K562 (cell line): ENCODE measurements at regions not wholly inside any gene's neighbourhood (a gene's known extent, or its start where the extent isn't known, plus 50 kb on each side); places are given as distances from the start of the nearest gene placed in this dataset.
A peak's percentile ranks its signal among the peaks of the same experiment; 100 is the strongest.

ENCODE experiments used
- ATAC-seq: fragments of 200-7000 bp; cut with Tn5 transposase; 3 replicates; pipeline ENCODE4 v1.9.1; 2020; ENCODE audit warnings: moderate library complexity
- BruUV-seq: library from RNA; stranded (reverse); fragments of 400-500 nt; replicated peaks from 2 replicates; lab custom pipeline; 2021; lab: Mats Ljungman, UMichigan
- CTCF ChIA-PET: fragments of 300-600 bp; formaldehyde crosslinking; extraction: SDS; loops from one replicate; lab custom pipeline; 2021; ENCODE audit warnings: low intra/inter-chr PET ratio; lab: Yijun Ruan, JAX
- POLR2A ChIA-PET: fragments of 300-600, 350-650 bp; sonication (Branson Sonifier 250); formaldehyde crosslinking; extraction: SDS; loops from one replicate; lab custom pipeline; 2021; ENCODE audit warnings: antibody characterized with exemption, inconsistent platforms; lab: Yijun Ruan, JAX
- DNase-seq, 4 experiments: peaks; one replicate each; pipeline versions ENCODE4 v3.0.0 to v3.0.0-alpha.2; 2011 to 2018; ENCODE audit warnings: low spot score in 3 of 4, mixed read lengths in 3 of 4; ENCODE audit errors: extremely low read depth in 1 of 4
- FAIRE-seq: peaks from 2 replicates; lab custom pipeline; 2011; peaks lifted over from hg19 to GRCh38; lab: Jason Lieb, UNC
- H2AFZ ChIP-seq: 2 replicates; pipeline ENCODE4 v1.6.0; 2011; ENCODE audit warnings: low read depth, low read length, control low read depth, inconsistent platforms
- H3K27ac ChIP-seq: fragments of 200-600 bp; 3 replicates; pipeline ENCODE4 v1.8.0; 2011; ENCODE audit warnings: low read depth, mild to moderate bottlenecking, control low read depth, inconsistent platforms, low read length, moderate library complexity, mixed read lengths; ENCODE audit errors: extremely low read depth
- H3K27me3 ChIP-seq, 2 experiments: fragments of 300-600 bp in 1 of 2; 2 replicates in 1 of 2; 3 replicates in 1 of 2; pipeline versions ENCODE4 v1.6.0 to v1.8.0; 2011; ENCODE audit warnings: inconsistent platforms in 2 of 2, low read length in 2 of 2, mild to moderate bottlenecking in 1 of 2, mixed read lengths in 1 of 2, moderate library complexity in 1 of 2; ENCODE audit not compliant: control insufficient read depth in 2 of 2, insufficient read depth in 2 of 2
- H3K36me3 ChIP-seq: fragments of 300-600 bp; 3 replicates; pipeline ENCODE4 v1.8.0; 2011; ENCODE audit warnings: mild to moderate bottlenecking, low read length, inconsistent platforms; ENCODE audit not compliant: control insufficient read depth, insufficient read depth
- H3K4me1 ChIP-seq, 2 experiments: fragments of 200-600 bp in 1 of 2; replicated peaks in 1 of 2; 2 replicates in 1 of 2; 3 replicates in 1 of 2; pipeline versions ENCODE4 v1.5.1 to v1.8.0; 2011; ENCODE audit warnings: inconsistent platforms in 2 of 2, low read length in 2 of 2, mild to moderate bottlenecking in 1 of 2, mixed read lengths in 1 of 2, moderate library complexity in 1 of 2; ENCODE audit not compliant: control insufficient read depth in 2 of 2, insufficient read depth in 2 of 2
- H3K4me2 ChIP-seq: 2 replicates; pipeline ENCODE4 v1.6.1; 2011; ENCODE audit warnings: low read length, control low read depth, inconsistent platforms, mixed read lengths; ENCODE audit not compliant: insufficient read depth
- H3K4me3 ChIP-seq: fragments of 200-600 bp; sonication (generic), shearing (Covaris generic); 2 replicates; pipeline ENCODE4 v1.5.1; 2016; ENCODE audit warnings: control low read depth, inconsistent platforms
- H3K79me2 ChIP-seq: fragments of 200-600 bp; 3 replicates; pipeline ENCODE4 v1.8.0; 2011; ENCODE audit warnings: low read length, inconsistent platforms; ENCODE audit not compliant: control insufficient read depth, insufficient read depth
- H3K9ac ChIP-seq, 2 experiments: 2 replicates each; pipeline versions ENCODE4 v1.6.0 to v1.6.1; 2011; ENCODE audit warnings: low read depth in 2 of 2, low read length in 2 of 2, control low read depth in 1 of 2, inconsistent platforms in 1 of 2, mild to moderate bottlenecking in 1 of 2, mixed read lengths in 1 of 2; ENCODE audit not compliant: insufficient read depth in 1 of 2
- H3K9me1 ChIP-seq: one replicate; pipeline ENCODE4 v1.6.0; 2011; ENCODE audit warnings: inconsistent platforms, mild to moderate bottlenecking, low read length, moderate library complexity; ENCODE audit not compliant: control insufficient read depth, insufficient read depth
- H3K9me3 ChIP-seq: replicated peaks from 2 replicates; pipeline ENCODE4 v1.5.1; 2011; ENCODE audit warnings: low read depth, low read length, inconsistent platforms; ENCODE audit not compliant: control insufficient read depth, insufficient read depth
- H4K20me1 ChIP-seq: replicated peaks from 2 replicates; pipeline ENCODE4 v1.6.1; 2011; ENCODE audit warnings: low read length, inconsistent platforms, mixed read lengths; ENCODE audit not compliant: control insufficient read depth, insufficient read depth
- CTCF ChIP-seq, 3 experiments: IDR thresholded peaks in 2 of 3; conservative IDR thresholded peaks in 1 of 3; 2 replicates each; pipeline ENCODE4 v1.5.1; 2011 to 2012; ENCODE audit warnings: low read length in 3 of 3, mild to moderate bottlenecking in 3 of 3, control low read depth in 2 of 3, improper control_type of control experiment in 1 of 3, inconsistent platforms in 1 of 3, low read depth in 1 of 3, mixed read lengths in 1 of 3, moderate library complexity in 1 of 3; ENCODE audit not compliant: insufficient read depth in 2 of 3
- RAD21 ChIP-seq, 2 experiments: fragments of 250-450 bp in 1 of 2; fragments of 450-650 bp in 1 of 2; sonication (Bioruptor Pico) in 1 of 2; formaldehyde crosslinking in 1 of 2; IDR thresholded peaks in 1 of 2; conservative IDR thresholded peaks in 1 of 2; 2 replicates each; pipeline versions ENCODE4 v1.4.0 to v1.8.0; 2020 to 2022; ENCODE audit warnings: mild to moderate bottlenecking in 2 of 2, moderate library complexity in 1 of 2
- VEZF1 ChIP-seq: fragments of 200-800 bp; sonication (Bioruptor generic); IDR thresholded peaks from 2 replicates; pipeline ENCODE4 v1.6.1; 2017; ENCODE audit warnings: missing genetic modification characterization, missing compliant biosample characterization
- ZBTB26 ChIP-seq: fragments of 450-650 bp; formaldehyde crosslinking; IDR thresholded peaks from 2 replicates; pipeline ENCODE4 v1.4.0; 2022; ENCODE audit warnings: missing genetic modification characterization
- ZFP36 ChIP-seq: fragments of 150-350 bp; IDR thresholded peaks from 2 replicates; pipeline ENCODE4 v1.6.1; 2018; ENCODE audit warnings: low read length, low read depth; ENCODE audit not compliant: partially characterized antibody
- ZNF311 ChIP-seq: fragments of 250-450 bp; sonication (Bioruptor Pico); IDR thresholded peaks from 2 replicates; pipeline ENCODE4 v1.4.0; 2020; ENCODE audit warnings: mild to moderate bottlenecking, moderate library complexity
- ZNF395 ChIP-seq: fragments of 200-800 bp; sonication (Bioruptor generic); IDR thresholded peaks from 2 replicates; pipeline ENCODE4 v1.6.1; 2017; ENCODE audit warnings: missing genetic modification characterization, missing compliant biosample characterization
- WGBS: fragments of 100-300 bp; shearing (Covaris generic); methylation state at CpG from one replicate; pipeline ENCODE4 v1.1.6; 2016; ENCODE audit warnings: low coverage, mixed read lengths; ENCODE audit not compliant: insufficient coverage; ENCODE audit errors: missing lambda C conversion rate; 5-methylcytosine and 5-hydroxymethylcytosine counted together
- in situ Hi-C: fragments of 300-500 bp; cut with MboI; formaldehyde crosslinking; loops from 4 replicates; pipeline ENCODE4 v1.15.0; 2018; ENCODE audit warnings: inconsistent platforms, mixed read lengths
- intact Hi-C: fragments of 100-400 bp; cut with micrococcal nuclease; formaldehyde crosslinking; loops from 2 replicates; pipeline ENCODE4 v1.14.2; 2022

- Histone ChIP-seq H3K27me3 (no peaks in the 10 kb centered on the region), H3K9me3 (no peaks in the 10 kb centered on the region), H3K9ac (no peak overlapping the region), H3K27ac (peak overlapping the region; percentile 38; the same call in 2 of the 3 replicates), H3K4me2 (no peak overlapping the region; the same call in 1 of the 2 replicates), H4K20me1 (no peaks in the 10 kb centered on the region), H3K4me1 (peaks cover 3 to 40% of the 10 kb centered on the region in 2 experiments), H2AFZ (peak overlapping the region; percentile 36), H3K4me3 (no peak overlapping the region), H3K9me1 (no peaks in the 10 kb centered on the region), H3K79me2 (peaks cover 45% of the 10 kb centered on the region), H3K36me3 (no peaks in the 10 kb centered on the region; the same call in 2 of the 3 replicates)
- ChIA-PET POLR2A (no interaction called here), CTCF (no interaction called here)
- intact Hi-C loops: loop anchor here (2.0 kb wide), 1 partner anchor 32 kb away; no protein-coding TSS in a partner anchor
- no peak for TF ChIP-seq ZBTB26 (CRISPR knock-in tag)
- peak in 1 of 2 experiments; percentile 31; a peak in 1 of 4 replicates for TF ChIP-seq RAD21 (CRISPR knock-in tag; conservative IDR thresholded peaks at IDR 0.05 in 1 of 2, IDR thresholded peaks at IDR 0.05 in 1 of 2)
- TF ChIP-seq ZNF311 (CRISPR knock-in tag): no peak
- TF ChIP-seq CTCF (IDR thresholded peaks at IDR 0.05 in 2 of 3, conservative IDR thresholded peaks at IDR 0.05 in 1 of 3; ENCODE audit: insufficient read depth in 2 of 3, low read depth in 1 of 3, low read length in 3 of 3): peak in 2 of 3 experiments; percentile 17 to 27; a peak in 3 of 6 replicates
- TF ChIP-seq ZFP36: no peak
- 0 out of 2 replicates have a peak, but pooled peaks have one; percentile 16 for TF ChIP-seq VEZF1 (CRISPR knock-in tag)
- TF ChIP-seq ZNF395 (CRISPR knock-in tag): peak; percentile 50; the same call in 1 of the 2 replicates
- in situ Hi-C loops: no loop called here
- FAIRE-seq (no peak), ATAC-seq (peak; percentile 40), DNase-seq (peak in 1 of 4 experiments; percentile 52)
- WGBS: 30% methylated on average over 4 of the region's 4 CpGs
- no TSS peak for BruUV-seq
Measured at GRCh38 chr6:72554761-72555221, 67.1 kb upstream of the KCNQ5 start.
